ENCODE measurements at regions not wholly inside any gene's neighbourhood (a gene's known extent, or its start where the extent isn't known, plus 50 kb on each side); places are given as distances from the start of the nearest gene placed in this dataset.
A peak's percentile ranks its signal among the peaks of the same experiment; 100 is the strongest.

DNA sequence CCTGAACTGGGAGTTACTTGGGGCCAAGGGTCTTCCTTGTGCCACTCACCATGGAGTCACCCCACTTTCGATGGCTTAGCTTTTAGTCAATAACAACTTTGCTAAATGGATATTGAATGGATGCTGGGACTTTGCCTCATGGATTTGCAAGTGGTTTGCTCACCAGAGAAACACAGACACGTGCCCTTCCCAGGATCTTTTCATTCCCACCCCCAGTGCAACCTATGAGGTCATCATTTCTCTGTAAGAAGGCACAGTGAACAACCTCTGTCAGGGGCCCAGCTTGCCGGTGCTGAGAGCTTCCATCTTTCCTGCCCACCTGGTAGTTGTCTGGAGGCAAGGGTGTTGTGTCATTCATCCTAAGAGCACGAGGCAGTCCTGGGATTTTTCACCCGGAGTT lies 256.8 kb upstream of the PMEPA1 start:
- ATAC-seq (ENCODE audit: low read depth in 2 of 2) (no peak), DNase-seq (no peak)
- H3K27me3 Mint-ChIP-seq = peaks cover 5% of the 10 kb centered on the region
- Histone ChIP-seq H3K4me3 (ENCODE audit: low read depth, low read length) (no peak overlapping the region), H3K36me3 (ENCODE audit: control insufficient read depth, insufficient read depth, low read length) (no peaks in the 10 kb centered on the region), H3K4me1 (ENCODE audit: control insufficient read depth, insufficient read depth, low read length, poor library complexity, severe bottlenecking) (no peaks in the 10 kb centered on the region), H3K27ac (ENCODE audit: insufficient read depth, low read length, poor library complexity, severe bottlenecking) (no peak overlapping the region), H3K9me3 (ENCODE audit: control insufficient read depth in 2 of 2, low read length in 2 of 2) (no peaks in the 10 kb centered on the region), H3K27me3 (ENCODE audit: control insufficient read depth, insufficient read depth, low read length) (no peaks in the 10 kb centered on the region)
- H3K36me3 Mint-ChIP-seq = no peaks in the 10 kb centered on the region
- H3K9me3 Mint-ChIP-seq = peaks cover 0 to 2% (median 0%) of the 10 kb centered on the region in 7 donors
- H3K4me3 Mint-ChIP-seq = no peak overlapping the region
- H3K4me1 Mint-ChIP-seq = no peaks in the 10 kb centered on the region
- H3K27ac Mint-ChIP-seq = no peak overlapping the region

DNA sequence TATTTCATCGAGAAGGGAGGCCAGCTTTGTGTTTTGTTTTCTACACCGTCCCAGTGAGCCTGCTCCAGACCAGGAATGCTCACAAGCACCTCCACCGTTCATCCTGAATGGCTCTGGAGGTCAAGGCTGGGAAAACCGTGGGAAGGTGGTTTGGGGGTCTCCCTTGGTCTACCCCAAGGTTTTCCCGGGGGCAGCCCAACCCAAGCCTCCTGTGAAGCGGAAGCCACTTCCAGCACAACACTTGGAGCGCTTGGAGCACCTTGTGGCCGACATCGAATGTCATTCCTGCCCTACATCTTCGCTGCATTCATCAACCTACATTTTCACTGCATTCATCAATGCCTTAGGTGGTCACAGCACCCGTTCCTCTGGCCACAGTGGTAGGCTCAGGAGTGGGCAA lies 255.6 kb upstream of the PMEPA1 start:
- H3K27ac Mint-ChIP-seq = no peak overlapping the region
- no peaks in the 10 kb centered on the region for H3K4me1 Mint-ChIP-seq
- DNase-seq (no peak), ATAC-seq (ENCODE audit: low read depth in 2 of 2) (no peak)
- no peaks in the 10 kb centered on the region for H3K36me3 ChIP-seq (ENCODE audit: control insufficient read depth, insufficient read depth, low read length)
- H3K9me3 Mint-ChIP-seq = peaks cover 0 to 2% (median 0%) of the 10 kb centered on the region in 7 donors
- H3K4me3 Mint-ChIP-seq = no peak overlapping the region
- H3K27me3 ChIP-seq (ENCODE audit: control insufficient read depth, insufficient read depth, low read length) = no peaks in the 10 kb centered on the region
- no peaks in the 10 kb centered on the region for H3K36me3 Mint-ChIP-seq
- H3K27ac ChIP-seq (ENCODE audit: insufficient read depth, low read length, poor library complexity, severe bottlenecking) = no peak overlapping the region
- no peak overlapping the region for H3K4me3 ChIP-seq (ENCODE audit: low read depth, low read length)
- H3K27me3 Mint-ChIP-seq = peaks cover 6% of the 10 kb centered on the region
- H3K9me3 ChIP-seq (ENCODE audit: control insufficient read depth in 2 of 2, low read length in 2 of 2) = no peaks in the 10 kb centered on the region
- no peaks in the 10 kb centered on the region for H3K4me1 ChIP-seq (ENCODE audit: control insufficient read depth, insufficient read depth, low read length, poor library complexity, severe bottlenecking)

- no peaks in the 10 kb centered on the region for H3K4me1 Mint-ChIP-seq
- H3K27me3 Mint-ChIP-seq = peaks cover 9% of the 10 kb centered on the region
- ATAC-seq (ENCODE audit: low read depth in 2 of 2) (no peak), DNase-seq (no peak)
- H3K4me3 Mint-ChIP-seq = no peak overlapping the region
- H3K36me3 ChIP-seq (ENCODE audit: control insufficient read depth, insufficient read depth, low read length) = no peaks in the 10 kb centered on the region
- H3K36me3 Mint-ChIP-seq = no peaks in the 10 kb centered on the region
- H3K27ac ChIP-seq (ENCODE audit: insufficient read depth, low read length, poor library complexity, severe bottlenecking) = no peak overlapping the region
- no peaks in the 10 kb centered on the region for H3K9me3 ChIP-seq (ENCODE audit: control insufficient read depth in 2 of 2, low read length in 2 of 2)
- no peaks in the 10 kb centered on the region for H3K4me1 ChIP-seq (ENCODE audit: control insufficient read depth, insufficient read depth, low read length, poor library complexity, severe bottlenecking)
- peak overlapping the region in 1 of 3 donors; percentile 79 for H3K27ac Mint-ChIP-seq
- H3K4me3 ChIP-seq (ENCODE audit: low read depth, low read length) = no peak overlapping the region
- no peaks in the 10 kb centered on the region for H3K27me3 ChIP-seq (ENCODE audit: control insufficient read depth, insufficient read depth, low read length)
- peaks cover 0 to 2% (median 0%) of the 10 kb centered on the region in 7 donors for H3K9me3 Mint-ChIP-seq
These were observed 254.4 kb upstream of the PMEPA1 start for GRCh38 chr20:57964011-57964862.

GRCh38 chr20:57960803-57961575 lies 251.2 kb upstream of the PMEPA1 start:
- Mint-ChIP-seq H3K9me3 (no peaks in the 10 kb centered on the region), H3K4me1 (no peaks in the 10 kb centered on the region), H3K27ac (no peak overlapping the region), H3K36me3 (no peaks in the 10 kb centered on the region), H3K27me3 (peaks cover 5% of the 10 kb centered on the region), H3K4me3 (no peak overlapping the region)
- no peak overlapping the region for H3K27ac ChIP-seq (ENCODE audit: insufficient read depth, low read length, poor library complexity, severe bottlenecking)
- H3K36me3 ChIP-seq (ENCODE audit: control insufficient read depth, insufficient read depth, low read length) = no peaks in the 10 kb centered on the region
- H3K27me3 ChIP-seq (ENCODE audit: control insufficient read depth, insufficient read depth, low read length) = no peaks in the 10 kb centered on the region
- no peaks in the 10 kb centered on the region for H3K9me3 ChIP-seq (ENCODE audit: control insufficient read depth in 2 of 2, low read length in 2 of 2)
- no peak for ATAC-seq (ENCODE audit: low read depth in 2 of 2)
- DNase-seq = no peak
- H3K4me1 ChIP-seq (ENCODE audit: control insufficient read depth, insufficient read depth, low read length, poor library complexity, severe bottlenecking) = no peaks in the 10 kb centered on the region
- no peak overlapping the region for H3K4me3 ChIP-seq (ENCODE audit: low read depth, low read length)

- Mint-ChIP-seq H3K9me3 (peaks cover 0 to 4% (median 0%) of the 10 kb centered on the region in 7 donors), H3K36me3 (no peaks in the 10 kb centered on the region), H3K27me3 (peaks cover 8% of the 10 kb centered on the region), H3K4me1 (no peaks in the 10 kb centered on the region), H3K27ac (no peak overlapping the region), H3K4me3 (no peak overlapping the region)
- Histone ChIP-seq H3K4me1 (ENCODE audit: control insufficient read depth, insufficient read depth, low read length, poor library complexity, severe bottlenecking) (no peaks in the 10 kb centered on the region), H3K27ac (ENCODE audit: insufficient read depth, low read length, poor library complexity, severe bottlenecking) (no peak overlapping the region), H3K36me3 (ENCODE audit: control insufficient read depth, insufficient read depth, low read length) (no peaks in the 10 kb centered on the region), H3K27me3 (ENCODE audit: control insufficient read depth, insufficient read depth, low read length) (no peaks in the 10 kb centered on the region), H3K9me3 (ENCODE audit: control insufficient read depth in 2 of 2, low read length in 2 of 2) (no peaks in the 10 kb centered on the region), H3K4me3 (ENCODE audit: low read depth, low read length) (no peak overlapping the region)
- no peak for DNase-seq
- no peak for ATAC-seq (ENCODE audit: low read depth in 2 of 2)
These were observed 249.8 kb upstream of the PMEPA1 start for GRCh38 chr20:57959589-57959988.

- Histone ChIP-seq H3K9me3 (ENCODE audit: control insufficient read depth in 2 of 2, low read length in 2 of 2) (no peaks in the 10 kb centered on the region), H3K27me3 (ENCODE audit: control insufficient read depth, insufficient read depth, low read length) (no peaks in the 10 kb centered on the region), H3K27ac (ENCODE audit: insufficient read depth, low read length, poor library complexity, severe bottlenecking) (no peak overlapping the region), H3K4me1 (ENCODE audit: control insufficient read depth, insufficient read depth, low read length, poor library complexity, severe bottlenecking) (no peaks in the 10 kb centered on the region), H3K4me3 (ENCODE audit: low read depth, low read length) (no peak overlapping the region), H3K36me3 (ENCODE audit: control insufficient read depth, insufficient read depth, low read length) (no peaks in the 10 kb centered on the region)
- Mint-ChIP-seq H3K27ac (no peak overlapping the region), H3K9me3 (peaks cover 0 to 7% (median 0%) of the 10 kb centered on the region in 7 donors), H3K36me3 (no peaks in the 10 kb centered on the region), H3K4me3 (no peak overlapping the region), H3K4me1 (no peaks in the 10 kb centered on the region), H3K27me3 (peaks cover 8% of the 10 kb centered on the region)
- ATAC-seq (ENCODE audit: low read depth in 2 of 2) = no peak
- DNase-seq = no peak
These were observed 249.2 kb upstream of the PMEPA1 start for GRCh38 chr20:57959018-57959417.

- H3K36me3 ChIP-seq (ENCODE audit: control insufficient read depth, insufficient read depth, low read length) = no peaks in the 10 kb centered on the region
- ATAC-seq (ENCODE audit: low read depth in 2 of 2) (no peak), DNase-seq (no peak)
- H3K4me3 ChIP-seq (ENCODE audit: low read depth, low read length) = no peak overlapping the region
- no peaks in the 10 kb centered on the region for H3K36me3 Mint-ChIP-seq
- no peaks in the 10 kb centered on the region for H3K27me3 ChIP-seq (ENCODE audit: control insufficient read depth, insufficient read depth, low read length)
- H3K9me3 ChIP-seq (ENCODE audit: control insufficient read depth in 2 of 2, low read length in 2 of 2) = no peaks in the 10 kb centered on the region
- H3K4me3 Mint-ChIP-seq = no peak overlapping the region
- no peak overlapping the region for H3K27ac ChIP-seq (ENCODE audit: insufficient read depth, low read length, poor library complexity, severe bottlenecking)
- peaks cover 0 to 7% (median 0%) of the 10 kb centered on the region in 7 donors for H3K9me3 Mint-ChIP-seq
- no peaks in the 10 kb centered on the region for H3K4me1 Mint-ChIP-seq
- H3K27ac Mint-ChIP-seq = no peak overlapping the region
- no peaks in the 10 kb centered on the region for H3K4me1 ChIP-seq (ENCODE audit: control insufficient read depth, insufficient read depth, low read length, poor library complexity, severe bottlenecking)
- peaks cover 8% of the 10 kb centered on the region for H3K27me3 Mint-ChIP-seq
These were observed 248.2 kb upstream of the PMEPA1 start for GRCh38 chr20:57958050-57958420.

All from CD4-positive, CD25-positive, alpha-beta regulatory T cell (primary cell).